A204.1 (cell line): ENCODE measurements at regions not wholly inside any gene's neighbourhood (a gene's known extent, or its start where the extent isn't known, plus 50 kb on each side); places are given as distances from the start of the nearest gene placed in this dataset.

ENCODE experiments used
- FAIRE-seq: peaks from 2 replicates; lab custom pipeline; 2012; peaks lifted over from hg19 to GRCh38; lab: Jason Lieb, UNC

- FAIRE-seq = no peak
Observed at GRCh38 chr4:17293901-17294300, 218.0 kb downstream of the QDPR start.

- FAIRE-seq = no peak
Observed at GRCh38 chr4:17288151-17288550, 223.7 kb downstream of the QDPR start.

GRCh38 chr4:17286752-17287460 is 225.0 kb downstream of the QDPR start:
- no peak for FAIRE-seq

GRCh38 chr4:17285747-17286146 is 226.1 kb downstream of the QDPR start:
- no peak for FAIRE-seq

- no peak for FAIRE-seq
Observed at GRCh38 chr4:17284323-17285175, 227.3 kb downstream of the QDPR start.

- no peak for FAIRE-seq
Observed at GRCh38 chr4:17283832-17284231, 228.1 kb downstream of the QDPR start.

GRCh38 chr4:17283251-17283650 is 228.6 kb downstream of the QDPR start:
- FAIRE-seq = no peak

- no peak for FAIRE-seq
Observed at GRCh38 chr4:17280261-17281018, 231.4 kb downstream of the QDPR start.

- FAIRE-seq = no peak
Observed at GRCh38 chr4:17276776-17277175, 235.1 kb downstream of the QDPR start.

GRCh38 chr4:17275836-17276235 is 236.1 kb downstream of the QDPR start:
- FAIRE-seq = no peak

- FAIRE-seq = no peak
Observed at GRCh38 chr4:17273047-17273446, 238.8 kb downstream of the QDPR start.

GRCh38 chr4:17272154-17272553 is 239.7 kb downstream of the QDPR start:
- FAIRE-seq = no peak

GRCh38 chr4:17265653-17266052 is 246.2 kb downstream of the QDPR start:
- no peak for FAIRE-seq

- FAIRE-seq = no peak
Observed at GRCh38 chr4:17265139-17265538, 246.8 kb downstream of the QDPR start.

GRCh38 chr4:17260166-17260907 is 251.6 kb downstream of the QDPR start:
- no peak for FAIRE-seq

- FAIRE-seq = no peak
Observed at GRCh38 chr4:17258106-17258505, 253.8 kb downstream of the QDPR start.

- FAIRE-seq = no peak
Observed at GRCh38 chr4:17252131-17252530, 259.8 kb downstream of the QDPR start.

GRCh38 chr4:17251101-17251500 is 260.8 kb downstream of the QDPR start:
- FAIRE-seq = no peak

- no peak for FAIRE-seq
Observed at GRCh38 chr4:17250591-17250990, 261.3 kb downstream of the QDPR start.

GRCh38 chr4:17246656-17247055 is 265.2 kb downstream of the QDPR start:
- no peak for FAIRE-seq

- no peak for FAIRE-seq
Observed at GRCh38 chr4:17241835-17242234, 270.1 kb downstream of the QDPR start.

GRCh38 chr4:17238633-17239032 is 273.3 kb downstream of the QDPR start:
- no peak for FAIRE-seq
